Stimulated activated naive CD8-positive, alpha-beta T cell treated with anti-CD3 and anti-CD28 coated beads, Interleukin-15, amount 100 ng/mL, for 72 hours (primary cell): ENCODE measurements at regions not wholly inside any gene's neighbourhood (a gene's known extent, or its start where the extent isn't known, plus 50 kb on each side); places are given as distances from the start of the nearest gene placed in this dataset.

Source experiments
- ATAC-seq: fragments of 150-1000 bp; cut with Tn5 transposase; 2 replicates; pipeline ENCODE4 v1.10.0; 2021; ENCODE audit warnings: mild to moderate bottlenecking, moderate library complexity
- DNase-seq, 2 donors: peaks; one replicate each; pipeline ENCODE4 v3.0.0; 2021 to 2022
- H3K27ac Mint-ChIP-seq, 2 donors: one replicate each; pipeline ENCODE4 v1.8.0; 2022; ENCODE audit warnings: mild to moderate bottlenecking in 2 of 2, mixed read lengths in 2 of 2, moderate library complexity in 2 of 2
- H3K27me3 Mint-ChIP-seq: one replicate; pipeline ENCODE4 v1.8.0; 2022; ENCODE audit warnings: mixed read lengths
- H3K4me1 Mint-ChIP-seq: one replicate; pipeline ENCODE4 v1.8.0; 2022; ENCODE audit warnings: mild to moderate bottlenecking, mixed read lengths
- H3K4me3 Mint-ChIP-seq, 2 donors: one replicate each; pipeline ENCODE4 v1.8.0; 2022; ENCODE audit warnings: mild to moderate bottlenecking in 2 of 2, mixed read lengths in 2 of 2, moderate library complexity in 1 of 2
- H3K9me3 Mint-ChIP-seq, 2 donors: one replicate each; pipeline ENCODE4 v1.8.0; 2022; ENCODE audit warnings: mixed read lengths in 2 of 2

- Mint-ChIP-seq H3K27ac (no peak overlapping the region), H3K4me1 (peaks cover 20% of the 10 kb centered on the region), H3K4me3 (no peak overlapping the region), H3K27me3 (no peaks in the 10 kb centered on the region), H3K9me3 (no peaks in the 10 kb centered on the region)
- ATAC-seq (no peak), DNase-seq (no peak)
These were observed 53.5 kb upstream of the FAM9B start for GRCh38 chrX:9087271-9088040.

DNA sequence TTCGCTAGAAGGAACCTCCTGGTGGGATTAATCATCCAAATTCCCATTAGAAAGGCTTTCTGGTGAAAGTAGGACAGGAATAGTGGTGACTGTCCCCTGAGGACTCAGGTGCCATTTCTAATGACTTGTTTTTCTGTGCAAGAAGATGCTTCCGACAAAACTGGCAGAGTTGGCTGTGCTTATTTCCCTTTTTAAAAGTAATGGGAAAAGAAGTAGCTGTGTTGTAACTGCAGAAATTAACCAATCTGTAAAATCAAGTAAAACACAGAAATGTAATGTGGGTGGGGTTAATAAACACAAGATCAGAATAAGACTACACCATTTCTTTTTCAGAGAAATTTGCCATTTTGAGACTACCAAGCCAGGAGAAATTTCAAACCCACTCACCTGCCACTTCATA is 55.0 kb upstream of the FAM9B start:
- DNase-seq: no peak
- no peaks in the 10 kb centered on the region for H3K9me3 Mint-ChIP-seq
- no peaks in the 10 kb centered on the region for H3K27me3 Mint-ChIP-seq
- H3K4me1 Mint-ChIP-seq: peaks cover 20% of the 10 kb centered on the region
- H3K27ac Mint-ChIP-seq: no peak overlapping the region
- ATAC-seq: no peak
- no peak overlapping the region for H3K4me3 Mint-ChIP-seq

GRCh38 chrX:9090766-9091165 is 56.8 kb upstream of the FAM9B start:
- Mint-ChIP-seq H3K27me3 (no peaks in the 10 kb centered on the region), H3K9me3 (peaks cover 0 to 7% of the 10 kb centered on the region in 2 donors), H3K27ac (no peak overlapping the region), H3K4me1 (peaks cover 27% of the 10 kb centered on the region), H3K4me3 (no peak overlapping the region)
- no peak for ATAC-seq
- DNase-seq: no peak

DNA sequence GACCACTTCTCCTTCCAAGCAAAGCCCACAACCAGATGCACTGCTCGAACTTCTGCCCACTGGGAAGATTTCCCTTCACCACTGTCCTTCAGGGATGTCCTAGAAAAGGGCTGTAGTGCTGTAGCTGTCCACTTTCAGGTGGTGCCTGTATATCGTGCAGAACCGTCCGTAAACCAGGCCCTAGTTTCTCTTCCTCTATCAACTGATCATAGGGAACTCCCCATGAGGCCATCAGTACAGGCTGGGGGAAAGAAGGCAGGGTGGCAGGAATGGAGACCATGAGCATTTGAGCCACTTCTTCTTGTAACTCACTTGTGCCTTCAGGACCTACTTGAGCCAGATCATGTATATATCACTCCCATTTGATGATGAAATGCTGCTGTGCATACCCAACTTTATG is 57.3 kb upstream of the FAM9B start:
- Mint-ChIP-seq H3K4me1 (peaks cover 27% of the 10 kb centered on the region), H3K27ac (no peak overlapping the region), H3K4me3 (no peak overlapping the region), H3K27me3 (no peaks in the 10 kb centered on the region), H3K9me3 (peaks cover 0 to 7% of the 10 kb centered on the region in 2 donors)
- no peak for ATAC-seq
- DNase-seq: no peak

DNA sequence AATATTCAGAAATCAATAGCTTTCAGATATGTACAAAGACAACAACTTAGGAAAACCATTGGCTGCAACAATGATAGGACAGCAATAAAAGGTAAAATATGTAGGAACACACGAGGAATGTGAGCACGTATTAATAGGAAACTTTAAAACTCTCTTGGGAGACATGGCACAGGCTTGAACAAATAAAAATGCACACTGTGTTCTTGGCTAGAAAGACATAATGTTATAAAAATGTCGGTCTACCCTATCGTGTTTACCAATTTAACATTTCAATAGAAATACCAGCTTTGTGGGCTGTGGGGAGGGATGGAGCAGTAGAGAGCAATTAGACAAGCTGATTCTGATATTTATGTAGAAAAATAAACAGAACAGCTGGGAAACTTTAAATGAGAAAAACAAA is 69.0 kb upstream of the FAM9B start:
- no peak for ATAC-seq
- Mint-ChIP-seq H3K9me3 (no peaks in the 10 kb centered on the region), H3K4me3 (no peak overlapping the region), H3K27me3 (no peaks in the 10 kb centered on the region), H3K4me1 (no peaks in the 10 kb centered on the region), H3K27ac (no peak overlapping the region)
- no peak for DNase-seq

GRCh38 chrX:9108054-9108453 is 74.1 kb upstream of the FAM9B start:
- Mint-ChIP-seq H3K4me3 (no peak overlapping the region), H3K27ac (no peak overlapping the region), H3K27me3 (no peaks in the 10 kb centered on the region), H3K9me3 (no peaks in the 10 kb centered on the region), H3K4me1 (no peaks in the 10 kb centered on the region)
- DNase-seq: no peak
- ATAC-seq: no peak

- ATAC-seq (no peak), DNase-seq (no peak)
- no peaks in the 10 kb centered on the region for H3K27me3 Mint-ChIP-seq
- H3K4me1 Mint-ChIP-seq: no peaks in the 10 kb centered on the region
- no peaks in the 10 kb centered on the region for H3K9me3 Mint-ChIP-seq
- no peak overlapping the region for H3K4me3 Mint-ChIP-seq
- no peak overlapping the region for H3K27ac Mint-ChIP-seq
These were observed 76.9 kb upstream of the FAM9B start for GRCh38 chrX:9110808-9111207.

DNA sequence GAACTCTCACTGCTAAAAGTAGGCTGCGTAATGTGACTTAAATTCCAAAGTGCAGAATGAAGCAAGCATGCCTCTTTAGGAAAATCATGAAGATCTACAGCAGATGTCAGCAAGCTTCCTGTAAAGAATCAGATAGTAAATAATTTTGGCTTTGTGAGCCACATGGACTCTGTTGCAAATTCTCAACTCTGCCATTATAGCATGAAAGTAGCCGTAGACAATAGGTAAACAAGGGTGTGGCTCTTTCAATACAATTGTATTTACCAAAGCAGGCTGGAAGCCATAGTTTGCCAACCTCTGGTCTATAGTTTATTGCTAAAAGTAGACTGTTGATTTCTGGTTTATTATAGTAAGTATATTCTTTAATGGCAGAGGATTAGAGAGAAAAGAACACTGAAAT is 80.3 kb upstream of the FAM9B start:
- no peak for DNase-seq
- H3K9me3 Mint-ChIP-seq: no peaks in the 10 kb centered on the region
- H3K4me3 Mint-ChIP-seq: no peak overlapping the region
- no peak overlapping the region for H3K27ac Mint-ChIP-seq
- no peaks in the 10 kb centered on the region for H3K27me3 Mint-ChIP-seq
- no peak for ATAC-seq
- H3K4me1 Mint-ChIP-seq: no peaks in the 10 kb centered on the region

DNA sequence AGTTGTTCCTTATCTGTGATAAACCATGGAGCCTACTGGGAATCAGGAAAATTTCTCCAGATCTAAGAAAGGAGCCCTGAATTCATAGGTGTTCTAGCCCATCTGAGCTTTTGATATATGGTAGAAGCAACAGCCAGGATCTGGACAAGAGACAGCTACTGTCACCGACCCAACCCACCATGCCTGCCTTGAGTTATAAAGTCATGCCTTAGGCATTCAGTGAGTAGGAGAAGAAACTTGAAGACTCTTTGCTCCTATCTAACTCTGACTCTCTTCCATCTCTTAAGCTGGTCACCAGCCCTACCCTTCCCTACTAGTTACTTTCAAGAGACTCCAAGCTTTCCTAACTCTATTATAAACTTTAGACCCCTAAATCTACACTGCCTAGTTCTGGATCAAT is 83.9 kb upstream of the FAM9B start:
- Mint-ChIP-seq H3K4me3 (no peak overlapping the region), H3K4me1 (no peaks in the 10 kb centered on the region), H3K27ac (no peak overlapping the region), H3K27me3 (no peaks in the 10 kb centered on the region), H3K9me3 (peaks cover 0 to 8% of the 10 kb centered on the region in 2 donors)
- DNase-seq: no peak
- no peak for ATAC-seq

DNA sequence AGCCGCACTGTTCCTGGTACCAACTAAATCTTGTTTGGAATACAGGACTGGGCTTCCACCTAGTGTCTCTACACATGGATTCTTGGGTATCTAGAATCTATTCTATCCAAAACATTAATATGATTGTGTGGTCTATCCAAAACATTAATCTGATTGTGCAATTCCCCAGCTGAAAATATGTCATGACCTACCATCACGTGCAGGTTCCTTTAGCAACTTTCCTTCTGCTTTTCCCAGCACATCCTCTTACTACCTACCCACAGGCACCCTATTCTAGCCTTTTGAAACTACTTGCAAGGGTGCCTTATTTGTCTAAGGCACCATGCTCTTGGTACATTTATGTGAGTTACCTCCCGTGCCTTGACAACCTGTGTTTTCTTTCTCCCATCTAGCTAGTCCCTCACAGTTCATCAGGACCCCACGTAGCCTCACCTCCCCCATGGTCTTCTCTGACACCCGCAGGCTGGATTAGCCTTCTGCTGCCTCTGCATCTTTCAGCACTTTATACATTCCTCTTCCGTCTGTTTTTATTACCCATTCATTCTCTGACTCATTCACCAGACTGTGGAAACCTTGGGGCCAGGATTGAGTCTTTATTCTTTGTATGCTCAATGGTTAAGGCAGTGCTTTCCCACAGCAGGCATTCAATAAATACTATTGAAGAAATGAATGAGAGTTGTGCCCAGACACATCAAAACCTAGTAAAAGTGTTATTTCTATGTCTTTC is 88.8 kb upstream of the FAM9B start:
- Mint-ChIP-seq H3K4me3 (no peak overlapping the region), H3K9me3 (peaks cover 0 to 8% of the 10 kb centered on the region in 2 donors), H3K27ac (no peak overlapping the region), H3K27me3 (no peaks in the 10 kb centered on the region), H3K4me1 (no peaks in the 10 kb centered on the region)
- DNase-seq: no peak
- no peak for ATAC-seq

DNA sequence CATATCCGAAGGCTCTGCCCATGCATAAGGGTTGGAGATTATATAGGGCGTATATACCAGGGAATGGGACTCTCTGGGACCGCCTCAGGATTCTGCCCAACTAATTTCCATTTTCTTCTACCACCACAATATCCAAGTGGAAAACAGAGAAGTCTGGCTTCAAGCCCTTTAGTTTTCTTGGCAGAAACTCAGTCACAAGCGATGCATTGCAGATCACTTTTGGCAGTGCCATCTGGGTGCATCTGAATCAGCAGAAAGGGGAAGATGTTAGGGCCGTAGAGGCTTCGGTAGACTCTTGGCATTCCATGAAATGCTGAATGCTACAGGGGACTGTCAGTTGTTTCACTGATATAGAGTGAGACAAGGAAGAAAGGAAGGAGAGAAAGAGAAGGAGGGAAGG is 94.1 kb upstream of the FAM9B start:
- no peak overlapping the region for H3K4me3 Mint-ChIP-seq
- no peaks in the 10 kb centered on the region for H3K4me1 Mint-ChIP-seq
- H3K9me3 Mint-ChIP-seq: peaks cover 4 to 6% of the 10 kb centered on the region in 2 donors
- H3K27ac Mint-ChIP-seq: no peak overlapping the region
- ATAC-seq (no peak), DNase-seq (no peak)
- no peaks in the 10 kb centered on the region for H3K27me3 Mint-ChIP-seq

DNA sequence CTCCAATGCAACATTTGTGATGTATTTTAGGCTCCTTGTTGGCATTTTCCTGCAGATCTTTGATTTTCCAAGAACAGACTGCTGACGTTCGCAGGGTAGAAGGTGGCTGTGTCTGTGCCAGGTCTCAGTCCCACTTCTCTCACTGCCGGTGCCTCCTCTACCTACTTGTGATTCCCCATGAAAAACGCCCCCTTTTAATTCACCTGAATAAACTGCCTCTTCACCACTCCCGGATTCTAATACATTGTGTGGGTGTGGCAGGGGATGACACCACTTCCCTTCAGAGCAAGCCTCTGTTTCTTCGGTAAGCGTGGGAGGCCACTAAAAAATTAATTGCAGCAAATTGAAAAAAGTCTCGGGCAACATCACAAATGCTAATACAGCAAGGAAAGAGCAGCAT is 96.1 kb upstream of the FAM9B start:
- H3K27ac Mint-ChIP-seq: no peak overlapping the region
- H3K4me1 Mint-ChIP-seq: no peaks in the 10 kb centered on the region
- H3K27me3 Mint-ChIP-seq: no peaks in the 10 kb centered on the region
- peaks cover 4 to 7% of the 10 kb centered on the region in 2 donors for H3K9me3 Mint-ChIP-seq
- H3K4me3 Mint-ChIP-seq: no peak overlapping the region
- ATAC-seq: no peak
- no peak for DNase-seq

DNA sequence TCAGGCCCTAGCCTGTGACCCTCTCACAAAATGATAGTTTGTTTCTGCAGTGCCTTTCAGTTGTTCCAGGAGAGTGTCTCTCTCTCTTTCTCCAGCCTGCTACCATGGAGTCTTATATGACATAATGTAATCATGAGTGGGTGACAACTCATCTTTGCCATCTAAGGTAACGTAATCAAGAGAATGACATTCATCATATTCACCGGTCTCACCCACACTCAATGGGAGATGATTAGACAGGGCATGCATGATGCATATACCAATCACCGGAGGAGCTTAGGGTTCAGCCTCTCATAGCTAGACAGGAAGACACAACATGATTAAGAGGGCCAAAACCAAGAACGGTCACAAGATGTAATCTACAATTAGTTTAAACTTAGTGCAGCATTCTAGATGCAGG is 97.1 kb upstream of the FAM9B start:
- ATAC-seq (peak; percentile 85), DNase-seq (no peak)
- Mint-ChIP-seq H3K4me1 (no peaks in the 10 kb centered on the region), H3K27me3 (no peaks in the 10 kb centered on the region), H3K27ac (no peak overlapping the region), H3K4me3 (no peak overlapping the region), H3K9me3 (peaks cover 4 to 7% of the 10 kb centered on the region in 2 donors)

- H3K27ac Mint-ChIP-seq: no peak overlapping the region
- no peaks in the 10 kb centered on the region for H3K4me1 Mint-ChIP-seq
- ATAC-seq: no peak
- no peak overlapping the region for H3K4me3 Mint-ChIP-seq
- DNase-seq: no peak
- H3K27me3 Mint-ChIP-seq: no peaks in the 10 kb centered on the region
- H3K9me3 Mint-ChIP-seq: peaks cover 4 to 7% of the 10 kb centered on the region in 2 donors
These were observed 98.2 kb upstream of the FAM9B start for GRCh38 chrX:9132036-9132638.

DNA sequence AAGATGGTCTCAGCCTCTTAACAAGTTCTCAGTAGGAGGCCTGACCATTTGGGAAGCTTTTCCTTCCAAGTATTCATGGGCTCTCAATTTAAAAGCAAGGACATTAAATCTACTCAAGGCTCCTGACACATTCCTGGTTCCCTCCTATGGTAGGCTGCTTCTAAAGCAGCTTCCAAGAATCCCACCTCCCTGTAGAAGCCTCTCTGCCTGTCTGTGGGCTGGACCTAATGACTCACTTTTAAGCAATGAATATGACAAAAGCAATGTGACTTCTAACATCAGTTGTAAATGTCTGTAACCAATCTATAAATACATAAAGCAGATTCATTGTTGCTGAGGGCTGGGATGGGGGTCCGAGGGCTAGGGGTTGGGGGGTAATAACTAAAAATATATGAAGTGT is 99.5 kb upstream of the FAM9B start:
- no peak overlapping the region for H3K4me3 Mint-ChIP-seq
- H3K4me1 Mint-ChIP-seq: no peaks in the 10 kb centered on the region
- H3K27ac Mint-ChIP-seq: no peak overlapping the region
- H3K27me3 Mint-ChIP-seq: no peaks in the 10 kb centered on the region
- ATAC-seq: no peak
- no peak for DNase-seq
- peaks cover 4 to 7% of the 10 kb centered on the region in 2 donors for H3K9me3 Mint-ChIP-seq

DNA sequence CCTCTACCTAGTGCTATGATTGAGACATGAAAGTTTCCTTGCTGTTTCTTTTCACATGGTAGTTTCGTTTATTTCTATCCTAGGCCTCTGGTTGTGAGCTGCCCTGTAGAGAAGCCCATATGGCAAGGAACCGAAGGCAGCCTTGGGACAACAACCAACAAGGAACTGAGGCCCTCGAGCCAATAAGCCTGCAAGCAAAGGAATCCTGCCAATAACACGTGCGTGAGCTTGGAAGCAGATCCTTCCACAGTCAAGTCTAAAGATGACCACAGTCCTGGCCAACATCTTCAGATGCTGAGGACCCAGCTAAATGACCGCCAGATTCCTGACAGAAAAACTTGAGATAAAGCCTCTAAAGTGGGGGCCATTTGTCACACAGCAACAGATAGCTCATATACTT is 100.4 kb upstream of the FAM9B start:
- Mint-ChIP-seq H3K9me3 (peaks cover 4 to 7% of the 10 kb centered on the region in 2 donors), H3K27me3 (no peaks in the 10 kb centered on the region), H3K4me3 (no peak overlapping the region), H3K27ac (no peak overlapping the region), H3K4me1 (no peaks in the 10 kb centered on the region)
- ATAC-seq: no peak
- no peak for DNase-seq
